GM19328 (cell line): ENCODE measurements at regions not wholly inside any gene's neighbourhood (a gene's known extent, or its start where the extent isn't known, plus 50 kb on each side); places are given as distances from the start of the nearest gene placed in this dataset.

Source experiments
- ATAC-seq: cut with Tn5 transposase; IDR thresholded peaks from one replicate; pipeline ENCODE4 v1.9.1; 2021; ENCODE audit warnings: mild to moderate bottlenecking, moderate library complexity; ENCODE audit not compliant: unreplicated experiment

DNA sequence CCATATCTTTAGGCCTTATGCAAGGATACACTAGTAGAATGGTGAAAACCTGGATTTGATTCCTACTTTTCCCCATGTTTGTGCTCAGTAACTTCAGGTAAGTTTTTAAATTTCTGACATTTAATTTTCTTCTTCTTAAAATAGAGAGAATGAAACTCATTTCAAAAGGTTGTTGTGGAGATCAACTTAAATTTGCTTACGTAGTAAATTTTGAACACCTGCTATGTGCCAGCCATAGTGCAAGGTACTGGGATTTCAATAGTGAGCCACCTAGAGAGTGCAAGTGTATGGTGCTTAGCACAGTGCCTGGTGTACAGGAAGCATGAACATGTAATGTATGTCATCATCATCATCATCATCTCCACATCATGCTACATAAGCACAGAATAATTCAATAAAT, 73.6 kb upstream of the SMIM36 start:
- no peak for ATAC-seq

GRCh38 chr17:55584055-55584685, 72.9 kb upstream of the SMIM36 start:
- ATAC-seq = no peak

DNA sequence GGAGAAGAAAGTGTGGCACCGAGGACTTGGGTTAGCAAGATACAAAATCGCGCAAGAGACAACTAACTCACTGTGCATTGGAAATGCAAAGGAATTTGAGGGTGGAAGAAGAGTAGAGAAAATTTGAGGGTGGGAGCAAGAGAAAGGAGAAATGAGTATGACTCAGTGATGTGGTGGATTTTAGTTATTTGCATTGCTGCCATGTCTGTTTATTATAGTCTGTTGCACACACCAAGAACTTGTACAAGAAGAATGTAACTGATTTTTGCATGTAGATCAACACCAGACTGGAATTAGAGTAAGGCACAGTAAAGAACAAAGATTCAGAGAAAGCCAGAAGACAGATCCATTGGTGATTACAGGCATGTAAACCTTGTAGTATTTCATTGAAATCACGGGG, 71.6 kb upstream of the SMIM36 start:
- no peak for ATAC-seq

DNA sequence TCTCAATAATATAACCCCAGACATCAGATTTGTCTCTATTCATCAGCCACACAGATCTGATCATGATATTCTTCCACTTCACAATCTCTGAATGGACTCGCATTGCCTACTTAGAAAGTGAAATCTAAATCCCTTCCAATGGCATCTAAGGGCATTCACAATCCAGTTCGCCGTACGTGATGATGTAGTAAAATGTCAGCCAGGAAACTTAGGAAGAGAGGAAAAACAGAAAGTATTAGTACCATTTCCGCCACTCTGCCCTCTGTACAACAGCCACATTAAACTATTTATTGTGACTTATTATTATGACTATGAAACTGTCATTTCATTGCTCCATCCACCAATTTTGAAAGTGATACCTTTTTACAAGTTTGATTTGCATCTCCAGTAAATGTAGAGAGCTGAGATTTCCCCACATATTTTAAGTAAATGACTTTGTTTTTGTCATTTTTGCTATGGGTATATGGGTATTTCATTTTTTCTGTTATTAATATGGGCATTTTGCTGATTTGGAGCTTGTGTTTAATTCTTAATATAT, 69.4 kb upstream of the SMIM36 start:
- ATAC-seq = no peak

DNA sequence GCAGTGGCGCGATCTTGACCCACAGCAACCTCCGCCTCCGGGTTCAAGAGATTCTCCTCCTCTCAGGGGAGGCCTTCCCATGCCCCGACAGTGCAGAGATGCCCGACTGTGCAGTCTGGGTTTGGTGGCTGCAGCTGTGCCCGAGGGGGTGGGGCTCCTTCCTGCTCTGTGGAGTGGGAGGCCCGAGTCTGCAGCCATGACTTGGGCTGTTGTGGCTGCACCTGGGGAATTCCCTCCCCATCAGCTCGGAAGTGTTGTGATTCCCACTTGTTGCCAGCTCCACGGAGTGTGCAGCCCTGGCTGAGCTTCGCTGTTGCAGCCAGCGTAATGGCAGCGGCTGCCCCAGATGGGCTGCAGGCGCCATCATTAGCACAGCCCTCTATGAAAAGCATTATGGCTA, 66.4 kb upstream of the SMIM36 start:
- no peak for ATAC-seq

DNA sequence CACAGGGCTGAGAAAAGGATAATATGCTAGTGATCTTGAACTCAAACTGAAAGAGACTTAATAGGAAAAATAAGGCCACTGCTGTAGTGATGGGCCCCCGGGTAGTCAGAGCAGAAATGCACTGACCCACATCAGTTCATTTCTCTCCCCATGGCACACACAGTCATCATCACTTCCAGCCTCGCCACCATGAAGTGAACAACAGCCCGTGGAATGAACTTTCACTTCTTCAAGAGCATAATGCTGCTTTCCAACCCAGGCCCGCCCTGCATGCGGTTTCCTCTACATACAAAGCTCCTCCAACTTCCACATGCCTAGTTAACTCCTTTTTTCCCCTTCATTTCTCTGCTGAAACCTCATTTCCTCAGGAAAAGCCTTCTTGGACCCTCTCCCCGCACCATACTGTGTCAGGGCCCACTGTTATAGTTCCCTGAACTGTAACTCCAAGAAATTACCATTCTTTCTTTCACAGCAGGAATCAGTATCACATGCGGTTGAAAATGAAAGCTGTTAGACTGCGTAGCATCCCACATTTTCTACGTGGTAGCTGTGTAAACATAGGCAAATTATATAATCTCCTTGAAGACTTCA, 65.8 kb upstream of the SMIM36 start:
- ATAC-seq = peak; percentile 54

DNA sequence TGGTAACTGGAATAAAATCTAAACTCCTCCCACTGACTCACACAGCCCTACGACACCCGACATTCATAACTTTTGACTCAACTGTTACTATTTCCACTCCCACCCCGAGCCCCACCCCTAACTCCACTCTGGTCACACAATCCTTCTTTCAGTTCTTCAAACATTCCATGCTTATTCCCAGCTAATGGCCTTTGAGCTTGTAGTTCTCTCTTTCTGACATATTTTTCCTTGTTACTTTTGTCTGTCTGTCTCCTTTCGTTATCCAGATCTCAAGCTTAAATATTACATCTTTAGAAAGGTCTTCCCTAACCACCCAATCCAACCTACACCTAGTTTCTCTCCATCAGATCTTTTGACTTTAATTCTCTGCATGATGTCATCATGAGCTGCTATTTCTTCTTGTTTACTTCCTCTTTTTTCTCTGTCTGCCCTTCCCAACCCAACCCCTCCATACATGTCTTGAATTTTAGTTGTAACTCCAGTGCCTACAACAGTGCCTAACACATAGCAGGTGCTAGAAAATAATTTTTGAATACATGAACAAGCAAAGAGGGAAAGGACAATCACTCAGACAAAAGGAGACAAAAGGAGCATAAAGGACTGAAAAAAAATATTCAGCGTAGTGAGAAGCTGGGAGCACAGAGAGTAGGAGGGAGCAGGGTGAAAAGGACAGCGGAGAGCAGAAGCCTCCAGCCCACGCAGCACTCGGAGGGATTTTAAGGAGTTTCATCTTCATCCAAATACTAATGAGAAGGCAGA, 65.2 kb upstream of the SMIM36 start:
- ATAC-seq = peak; percentile 30

DNA sequence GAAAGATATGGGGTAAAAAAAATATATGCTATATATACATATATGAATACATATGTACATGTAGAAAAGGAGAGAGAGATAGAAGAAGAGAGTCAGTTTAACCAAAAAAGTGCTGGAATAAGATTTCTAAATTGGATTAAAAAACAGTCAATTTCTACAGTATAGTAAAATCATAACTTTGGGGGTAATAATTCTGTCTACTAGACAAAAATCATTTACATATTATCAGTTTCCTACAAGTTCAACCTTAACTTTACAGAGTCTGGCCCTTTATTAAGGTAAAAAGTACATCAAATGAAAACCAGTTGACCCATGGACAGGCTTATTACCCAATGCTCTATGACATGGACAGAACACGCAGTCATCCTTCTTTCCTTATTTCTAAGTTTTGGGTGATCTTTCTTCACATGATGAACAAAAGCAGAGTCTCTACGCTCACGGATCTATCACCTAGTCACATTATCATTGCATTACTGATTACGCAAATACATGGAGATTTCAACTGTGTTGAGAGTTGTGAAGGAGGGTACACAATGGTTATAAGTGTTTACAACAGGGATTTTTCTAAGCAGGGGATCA, 63.9 kb upstream of the SMIM36 start:
- ATAC-seq = no peak

- ATAC-seq = no peak
Observed at GRCh38 chr17:55572599-55572998, 61.3 kb upstream of the SMIM36 start.

DNA sequence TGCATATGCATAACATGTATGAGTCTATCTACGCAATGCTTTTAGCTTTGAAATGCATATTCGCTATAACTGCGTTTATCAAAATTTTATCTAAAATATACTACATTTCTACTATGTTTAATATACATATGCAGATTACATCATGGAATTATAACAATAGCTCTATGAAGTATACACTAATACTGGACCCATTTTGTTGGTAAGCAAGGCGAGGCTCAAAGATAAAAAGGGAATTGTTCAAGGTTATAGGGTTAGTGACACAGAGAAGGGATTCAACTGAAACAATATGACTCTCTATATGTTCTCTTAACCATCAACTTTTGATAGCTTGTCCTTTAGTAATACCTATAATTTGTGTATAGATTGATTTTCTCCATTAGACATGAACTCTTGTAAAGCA, 60.9 kb upstream of the SMIM36 start:
- no peak for ATAC-seq

GRCh38 chr17:55571095-55571494, 59.8 kb upstream of the SMIM36 start:
- no peak for ATAC-seq

- no peak for ATAC-seq
Observed at GRCh38 chr17:55570391-55570790, 59.1 kb upstream of the SMIM36 start.

DNA sequence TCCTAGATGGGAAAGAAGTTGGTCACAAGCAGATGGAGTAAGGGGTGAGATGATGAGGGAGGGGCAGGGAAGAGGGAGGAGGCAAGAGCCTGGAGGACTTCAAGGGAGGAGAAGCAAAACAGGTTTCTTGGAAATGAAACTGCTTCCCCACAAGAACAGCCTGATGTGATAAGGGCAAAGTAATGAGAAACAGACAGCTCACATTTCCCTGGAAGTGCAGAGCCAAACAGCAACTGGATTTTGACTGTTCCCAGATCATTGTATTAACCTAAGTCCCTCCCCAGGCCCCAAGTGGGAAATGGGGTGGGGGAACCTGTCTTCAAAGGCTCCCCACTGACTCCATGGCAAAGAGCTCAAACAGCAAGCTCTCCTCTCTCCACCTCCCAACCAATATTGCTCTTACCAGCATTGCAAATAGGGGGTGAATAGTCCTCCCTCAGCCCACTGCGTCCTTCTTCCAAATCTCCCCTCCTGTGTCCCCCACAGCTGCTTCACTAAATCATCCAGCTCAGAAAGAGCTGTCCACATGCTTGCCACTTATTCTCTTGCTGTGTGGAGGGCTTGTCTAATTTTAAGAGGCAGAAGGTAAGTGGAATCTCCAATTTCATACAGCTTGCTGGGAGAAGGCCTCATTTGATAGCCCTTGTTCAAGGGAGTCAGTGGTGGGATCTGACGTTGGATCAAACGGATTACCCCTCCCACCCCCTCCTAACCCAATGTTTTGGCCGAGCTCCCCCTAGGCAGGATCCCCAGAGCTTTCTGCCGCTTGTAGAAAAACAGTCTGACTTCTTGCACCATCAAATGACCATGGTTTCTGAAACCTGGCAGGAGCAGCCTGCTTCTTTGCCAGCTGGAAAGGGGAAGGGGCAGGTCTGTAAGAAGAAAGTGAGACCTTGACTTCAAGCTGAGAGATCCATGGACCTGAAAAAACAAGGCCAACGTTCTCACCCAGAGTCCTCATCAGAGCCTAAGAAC, 56.3 kb upstream of the SMIM36 start:
- no peak for ATAC-seq

DNA sequence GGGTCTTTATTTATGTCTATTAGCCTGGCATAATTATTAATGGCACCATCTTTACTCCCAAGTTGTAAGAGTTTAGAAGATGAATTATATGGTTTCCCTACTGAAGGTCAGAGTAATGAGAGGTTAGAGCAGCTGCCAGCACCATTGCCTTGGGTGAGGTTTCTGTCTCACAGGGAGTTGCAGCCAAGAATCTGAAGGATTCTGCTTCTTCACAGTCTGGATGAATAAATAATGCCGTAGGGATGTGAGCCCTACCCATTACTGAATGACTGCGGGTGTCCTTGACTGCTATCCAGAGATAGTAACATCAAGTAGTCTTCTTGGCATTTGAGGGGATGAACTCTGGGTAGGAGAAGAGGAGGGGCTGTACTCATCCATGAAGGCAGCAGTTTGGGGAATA, 52.8 kb upstream of the SMIM36 start:
- no peak for ATAC-seq

DNA sequence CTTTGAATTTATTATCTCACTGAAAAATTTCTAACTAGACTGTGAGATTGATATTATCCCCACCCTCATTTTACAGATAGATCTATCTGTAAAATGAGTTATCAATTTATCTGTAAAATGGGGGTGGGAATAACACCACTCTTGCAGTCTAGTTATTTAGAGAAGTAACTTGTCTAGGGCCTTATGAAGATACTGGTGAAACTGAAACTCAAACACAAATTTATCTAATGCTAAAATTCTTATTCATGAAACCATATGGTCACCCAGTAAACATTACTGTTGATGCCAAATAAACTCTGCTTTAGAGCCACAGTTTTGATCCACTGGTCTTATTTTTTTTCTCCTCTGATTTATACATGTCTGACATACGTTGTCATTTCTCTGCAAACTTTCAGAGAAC, 52.1 kb upstream of the SMIM36 start:
- no peak for ATAC-seq

DNA sequence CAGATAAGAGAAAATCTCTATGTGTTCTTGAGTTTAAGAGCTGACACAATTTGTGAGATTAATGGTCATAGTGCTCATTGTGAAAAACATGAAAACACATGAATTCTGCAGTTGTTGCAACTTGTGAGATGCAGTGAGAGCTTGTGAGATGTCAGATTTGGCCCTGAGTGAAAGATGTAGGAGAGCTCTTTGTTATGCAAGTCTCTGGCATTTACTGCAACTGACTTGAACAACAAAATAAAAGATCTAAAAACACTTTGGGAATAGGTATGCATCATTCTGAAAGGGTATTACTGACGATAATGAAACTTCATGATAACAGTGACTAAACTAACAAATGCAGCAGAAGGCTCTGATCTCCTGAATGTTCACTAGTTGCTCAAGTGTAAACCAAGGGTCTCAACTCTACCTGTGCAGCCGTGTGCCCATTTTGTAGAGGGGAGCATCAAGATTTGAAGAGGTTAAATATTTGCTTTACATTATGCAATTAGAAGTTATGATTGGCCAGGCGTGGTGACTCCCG, 50.8 kb upstream of the SMIM36 start:
- no peak for ATAC-seq

DNA sequence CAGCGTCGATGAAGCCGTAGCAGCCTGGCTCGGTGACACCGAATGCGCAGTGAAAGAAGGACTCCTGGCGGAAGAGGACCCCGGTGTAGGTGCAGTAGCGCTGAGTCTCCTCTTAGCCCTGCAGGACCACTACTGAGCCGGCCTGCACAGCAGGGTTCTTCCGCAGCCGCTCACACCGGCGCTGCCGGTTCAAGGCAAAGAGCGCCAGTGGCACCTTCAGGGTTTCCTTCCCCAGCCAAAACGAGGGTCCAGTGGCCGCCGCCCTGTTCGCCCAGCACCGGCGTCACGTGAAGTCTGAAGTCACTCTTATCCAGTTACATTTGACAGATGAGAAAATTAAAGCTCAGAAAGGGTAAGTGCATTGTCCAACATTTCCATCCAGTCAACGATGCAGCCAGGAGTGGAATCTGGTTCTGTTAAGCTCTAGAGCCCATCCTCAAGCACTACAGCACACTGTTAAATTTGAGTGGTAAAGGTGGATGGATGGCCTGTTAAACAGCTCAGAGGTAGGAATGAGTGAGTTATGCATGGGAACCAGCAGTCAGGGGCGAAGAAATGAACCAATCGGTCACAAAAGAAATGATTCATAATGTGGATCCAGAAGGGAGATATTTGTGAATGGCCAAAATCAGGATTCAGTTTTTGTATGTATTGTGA, 50.2 kb upstream of the SMIM36 start:
- ATAC-seq = no peak
